SK-N-SH treated with all-trans-retinoic acid at 6 μM for 48 hours (cell line): ENCODE measurements at regions not wholly inside any gene's neighbourhood (a gene's known extent, or its start where the extent isn't known, plus 50 kb on each side); places are given as distances from the start of the nearest gene placed in this dataset.

Source experiments
- ATAC-seq: fragments of 200-7000 bp; cut with Tn5 transposase; 3 replicates; pipeline ENCODE4 v1.9.1; 2020; ENCODE audit warnings: mild to moderate bottlenecking, moderate library complexity
- BACH2 ChIP-seq: fragments of 250-450 bp; sonication (Bioruptor Pico); IDR thresholded peaks from 2 replicates; pipeline ENCODE4 v1.9.0; 2021; ENCODE audit warnings: mild to moderate bottlenecking, borderline replicate concordance
- CSDC2 ChIP-seq: fragments of 250-450 bp; sonication (Bioruptor Pico); IDR thresholded peaks from 2 replicates; pipeline ENCODE4 v1.5.0; 2020; ENCODE audit warnings: mild to moderate bottlenecking, moderate library complexity
- ESRRG ChIP-seq: fragments of 250-450 bp; sonication (Bioruptor Pico); IDR thresholded peaks from 2 replicates; pipeline ENCODE4 v1.6.1; 2021; ENCODE audit warnings: mild to moderate bottlenecking
- ISL1 ChIP-seq: fragments of 250-450 bp; sonication (Bioruptor Pico); IDR thresholded peaks from 2 replicates; pipeline ENCODE4 v2.1.2; 2022; ENCODE audit warnings: mild to moderate bottlenecking, moderate library complexity
- OSR1 ChIP-seq: fragments of 250-450 bp; sonication (Bioruptor Pico); IDR thresholded peaks from 2 replicates; pipeline ENCODE4 v1.8.0; 2022; ENCODE audit warnings: moderate library complexity, mild to moderate bottlenecking, inconsistent platforms
- PPARA ChIP-seq: fragments of 250-450 bp; sonication (Bioruptor Pico); IDR thresholded peaks from 2 replicates; pipeline ENCODE4 v1.5.0; 2020; ENCODE audit warnings: mild to moderate bottlenecking, borderline replicate concordance
- SNAI2 ChIP-seq: fragments of 250-450 bp; sonication (Bioruptor Pico); IDR thresholded peaks from 2 replicates; pipeline ENCODE4 v1.5.0; 2020; ENCODE audit warnings: mild to moderate bottlenecking, moderate library complexity
- TCF4 ChIP-seq: fragments of 250-450 bp; sonication (Bioruptor Pico); IDR thresholded peaks from 2 replicates; pipeline ENCODE4 v1.8.0; 2021; ENCODE audit warnings: mild to moderate bottlenecking, moderate library complexity, borderline replicate concordance
- TOX ChIP-seq: fragments of 250-450 bp; sonication (Bioruptor Pico); IDR thresholded peaks from 2 replicates; pipeline ENCODE4 v1.8.0; 2021; ENCODE audit warnings: mild to moderate bottlenecking, moderate library complexity, borderline replicate concordance
- ZFP3 ChIP-seq: fragments of 250-450 bp; sonication (Bioruptor Pico); IDR thresholded peaks from 2 replicates; pipeline ENCODE4 v1.5.0; 2020; ENCODE audit warnings: mild to moderate bottlenecking, moderate library complexity
- ZFP30 ChIP-seq: fragments of 450-650 bp; formaldehyde crosslinking; IDR thresholded peaks from 2 replicates; pipeline ENCODE4 v1.5.0; 2022; ENCODE audit warnings: mild to moderate bottlenecking, moderate library complexity
- ZNF565 ChIP-seq: fragments of 450-650 bp; formaldehyde crosslinking; conservative IDR thresholded peaks from 2 replicates; pipeline ENCODE4 v1.5.0; 2020; ENCODE audit warnings: low read depth, mild to moderate bottlenecking, moderate library complexity
- ZNF70 ChIP-seq: fragments of 450-650 bp; formaldehyde crosslinking; IDR thresholded peaks from 2 replicates; pipeline ENCODE4 v1.5.0; 2020; ENCODE audit warnings: mild to moderate bottlenecking, moderate library complexity
- ZNF8 ChIP-seq: fragments of 450-650 bp; formaldehyde crosslinking; IDR thresholded peaks from 2 replicates; pipeline ENCODE4 v1.5.0; 2020; ENCODE audit warnings: mild to moderate bottlenecking, moderate library complexity
- TF ChIP-seq, protein P1 (sequence below): fragments of 250-450 bp; sonication (Bioruptor Pico); IDR thresholded peaks from 2 replicates; pipeline ENCODE4 v1.5.1; 2021; ENCODE audit warnings: mild to moderate bottlenecking, moderate library complexity
- TF ChIP-seq, protein P2 (sequence below): fragments of 250-450 bp; sonication (Bioruptor Pico); IDR thresholded peaks from 2 replicates; pipeline ENCODE4 v1.8.0; 2020; ENCODE audit warnings: mild to moderate bottlenecking, moderate library complexity, borderline replicate concordance
- TF ChIP-seq, protein P3 (sequence below): fragments of 250-450 bp; sonication (Bioruptor Pico); IDR thresholded peaks from 2 replicates; pipeline ENCODE4 v1.5.0; 2020; ENCODE audit warnings: mild to moderate bottlenecking, moderate library complexity
- TF ChIP-seq, protein P4 (sequence below): fragments of 250-450 bp; sonication (Bioruptor Pico); IDR thresholded peaks from 2 replicates; pipeline ENCODE4 v1.8.0; 2021; ENCODE audit warnings: low read depth, mild to moderate bottlenecking, moderate library complexity, borderline replicate concordance
- TF ChIP-seq, protein P5 (sequence below): fragments of 250-450 bp; sonication (Bioruptor Pico); IDR thresholded peaks from 2 replicates; pipeline ENCODE4 v1.5.1; 2020; ENCODE audit warnings: low read depth, mild to moderate bottlenecking, moderate library complexity

DNA sequence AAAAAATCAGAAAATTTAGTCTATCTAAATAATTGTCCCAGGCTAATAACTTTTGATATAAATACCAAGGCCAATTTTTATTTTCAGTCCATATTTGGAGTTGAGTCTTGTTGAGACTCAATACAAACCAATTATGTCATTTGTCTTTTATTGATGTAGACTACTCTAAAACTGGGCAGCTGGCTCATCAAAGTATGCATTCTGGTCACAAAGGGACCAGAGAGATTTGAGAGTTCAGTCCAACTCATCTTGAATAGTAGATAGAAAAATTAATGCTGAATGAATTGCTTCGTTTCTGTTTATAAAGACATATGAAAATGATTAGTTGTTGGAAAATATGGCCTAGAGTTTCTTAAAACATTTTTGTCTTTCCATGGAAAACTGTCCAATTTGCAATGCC is 412.5 kb upstream of the KLHL4 start:
- TF ChIP-seq SNAI2 (CRISPR knock-in tag): no peak
- TF ChIP-seq ESRRG (CRISPR knock-in tag): no peak
- TF ChIP-seq ISL1 (CRISPR knock-in tag): no peak
- TF ChIP-seq TCF4 (CRISPR knock-in tag): no peak
- no peak for TF ChIP-seq BACH2 (CRISPR knock-in tag)
- TF ChIP-seq PPARA (CRISPR knock-in tag): no peak
- TF ChIP-seq ZNF8 (CRISPR knock-in tag): no peak
- no peak for TF ChIP-seq TOX (CRISPR knock-in tag)
- TF ChIP-seq, protein P1, sequence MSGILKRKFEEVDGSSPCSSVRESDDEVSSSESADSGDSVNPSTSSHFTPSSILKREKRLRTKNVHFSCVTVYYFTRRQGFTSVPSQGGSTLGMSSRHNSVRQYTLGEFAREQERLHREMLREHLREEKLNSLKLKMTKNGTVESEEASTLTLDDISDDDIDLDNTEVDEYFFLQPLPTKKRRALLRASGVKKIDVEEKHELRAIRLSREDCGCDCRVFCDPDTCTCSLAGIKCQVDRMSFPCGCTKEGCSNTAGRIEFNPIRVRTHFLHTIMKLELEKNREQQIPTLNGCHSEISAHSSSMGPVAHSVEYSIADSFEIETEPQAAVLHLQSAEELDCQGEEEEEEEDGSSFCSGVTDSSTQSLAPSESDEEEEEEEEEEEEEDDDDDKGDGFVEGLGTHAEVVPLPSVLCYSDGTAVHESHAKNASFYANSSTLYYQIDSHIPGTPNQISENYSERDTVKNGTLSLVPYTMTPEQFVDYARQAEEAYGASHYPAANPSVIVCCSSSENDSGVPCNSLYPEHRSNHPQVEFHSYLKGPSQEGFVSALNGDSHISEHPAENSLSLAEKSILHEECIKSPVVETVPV (CRISPR knock-in tag): no peak
- TF ChIP-seq, protein P2, sequence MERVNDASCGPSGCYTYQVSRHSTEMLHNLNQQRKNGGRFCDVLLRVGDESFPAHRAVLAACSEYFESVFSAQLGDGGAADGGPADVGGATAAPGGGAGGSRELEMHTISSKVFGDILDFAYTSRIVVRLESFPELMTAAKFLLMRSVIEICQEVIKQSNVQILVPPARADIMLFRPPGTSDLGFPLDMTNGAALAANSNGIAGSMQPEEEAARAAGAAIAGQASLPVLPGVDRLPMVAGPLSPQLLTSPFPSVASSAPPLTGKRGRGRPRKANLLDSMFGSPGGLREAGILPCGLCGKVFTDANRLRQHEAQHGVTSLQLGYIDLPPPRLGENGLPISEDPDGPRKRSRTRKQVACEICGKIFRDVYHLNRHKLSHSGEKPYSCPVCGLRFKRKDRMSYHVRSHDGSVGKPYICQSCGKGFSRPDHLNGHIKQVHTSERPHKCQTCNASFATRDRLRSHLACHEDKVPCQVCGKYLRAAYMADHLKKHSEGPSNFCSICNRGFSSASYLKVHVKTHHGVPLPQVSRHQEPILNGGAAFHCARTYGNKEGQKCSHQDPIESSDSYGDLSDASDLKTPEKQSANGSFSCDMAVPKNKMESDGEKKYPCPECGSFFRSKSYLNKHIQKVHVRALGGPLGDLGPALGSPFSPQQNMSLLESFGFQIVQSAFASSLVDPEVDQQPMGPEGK: no peak
- no peak for TF ChIP-seq ZFP30
- no peak for TF ChIP-seq CSDC2 (CRISPR knock-in tag)
- TF ChIP-seq, protein P3, sequence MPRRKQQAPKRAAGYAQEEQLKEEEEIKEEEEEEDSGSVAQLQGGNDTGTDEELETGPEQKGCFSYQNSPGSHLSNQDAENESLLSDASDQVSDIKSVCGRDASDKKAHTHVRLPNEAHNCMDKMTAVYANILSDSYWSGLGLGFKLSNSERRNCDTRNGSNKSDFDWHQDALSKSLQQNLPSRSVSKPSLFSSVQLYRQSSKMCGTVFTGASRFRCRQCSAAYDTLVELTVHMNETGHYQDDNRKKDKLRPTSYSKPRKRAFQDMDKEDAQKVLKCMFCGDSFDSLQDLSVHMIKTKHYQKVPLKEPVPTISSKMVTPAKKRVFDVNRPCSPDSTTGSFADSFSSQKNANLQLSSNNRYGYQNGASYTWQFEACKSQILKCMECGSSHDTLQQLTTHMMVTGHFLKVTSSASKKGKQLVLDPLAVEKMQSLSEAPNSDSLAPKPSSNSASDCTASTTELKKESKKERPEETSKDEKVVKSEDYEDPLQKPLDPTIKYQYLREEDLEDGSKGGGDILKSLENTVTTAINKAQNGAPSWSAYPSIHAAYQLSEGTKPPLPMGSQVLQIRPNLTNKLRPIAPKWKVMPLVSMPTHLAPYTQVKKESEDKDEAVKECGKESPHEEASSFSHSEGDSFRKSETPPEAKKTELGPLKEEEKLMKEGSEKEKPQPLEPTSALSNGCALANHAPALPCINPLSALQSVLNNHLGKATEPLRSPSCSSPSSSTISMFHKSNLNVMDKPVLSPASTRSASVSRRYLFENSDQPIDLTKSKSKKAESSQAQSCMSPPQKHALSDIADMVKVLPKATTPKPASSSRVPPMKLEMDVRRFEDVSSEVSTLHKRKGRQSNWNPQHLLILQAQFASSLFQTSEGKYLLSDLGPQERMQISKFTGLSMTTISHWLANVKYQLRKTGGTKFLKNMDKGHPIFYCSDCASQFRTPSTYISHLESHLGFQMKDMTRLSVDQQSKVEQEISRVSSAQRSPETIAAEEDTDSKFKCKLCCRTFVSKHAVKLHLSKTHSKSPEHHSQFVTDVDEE (CRISPR knock-in tag): no peak
- no peak for TF ChIP-seq OSR1 (CRISPR knock-in tag)
- no peak for ATAC-seq

DNA sequence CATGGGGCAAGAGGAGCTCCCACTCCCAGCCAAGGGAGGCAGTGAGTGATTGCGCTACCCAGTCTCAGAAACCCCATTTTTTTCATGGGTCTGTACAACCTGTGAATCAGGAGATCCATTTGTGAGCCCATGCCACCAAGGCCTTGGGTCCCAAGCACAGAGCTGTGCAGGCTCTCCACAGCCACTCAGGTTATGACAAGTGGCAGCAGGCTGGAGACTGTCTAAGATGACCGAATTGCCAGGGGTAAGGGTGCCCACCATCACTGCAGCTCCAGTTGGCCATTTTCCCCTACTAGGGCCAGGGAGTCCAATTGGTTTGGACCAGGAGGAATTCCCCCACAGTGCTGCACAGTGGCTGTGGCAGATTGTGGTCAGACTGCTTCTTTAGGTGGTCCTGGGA is 407.5 kb upstream of the KLHL4 start:
- ATAC-seq: no peak
- TF ChIP-seq, protein P4, sequence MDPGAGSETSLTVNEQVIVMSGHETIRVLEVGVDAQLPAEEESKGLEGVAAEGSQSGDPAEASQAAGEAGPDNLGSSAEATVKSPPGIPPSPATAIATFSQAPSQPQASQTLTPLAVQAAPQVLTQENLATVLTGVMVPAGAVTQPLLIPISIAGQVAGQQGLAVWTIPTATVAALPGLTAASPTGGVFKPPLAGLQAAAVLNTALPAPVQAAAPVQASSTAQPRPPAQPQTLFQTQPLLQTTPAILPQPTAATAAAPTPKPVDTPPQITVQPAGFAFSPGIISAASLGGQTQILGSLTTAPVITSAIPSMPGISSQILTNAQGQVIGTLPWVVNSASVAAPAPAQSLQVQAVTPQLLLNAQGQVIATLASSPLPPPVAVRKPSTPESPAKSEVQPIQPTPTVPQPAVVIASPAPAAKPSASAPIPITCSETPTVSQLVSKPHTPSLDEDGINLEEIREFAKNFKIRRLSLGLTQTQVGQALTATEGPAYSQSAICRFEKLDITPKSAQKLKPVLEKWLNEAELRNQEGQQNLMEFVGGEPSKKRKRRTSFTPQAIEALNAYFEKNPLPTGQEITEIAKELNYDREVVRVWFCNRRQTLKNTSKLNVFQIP (CRISPR knock-in tag): no peak
- TF ChIP-seq BACH2 (CRISPR knock-in tag) (no peak), CSDC2 (CRISPR knock-in tag) (no peak), ZNF70 (no peak)

DNA sequence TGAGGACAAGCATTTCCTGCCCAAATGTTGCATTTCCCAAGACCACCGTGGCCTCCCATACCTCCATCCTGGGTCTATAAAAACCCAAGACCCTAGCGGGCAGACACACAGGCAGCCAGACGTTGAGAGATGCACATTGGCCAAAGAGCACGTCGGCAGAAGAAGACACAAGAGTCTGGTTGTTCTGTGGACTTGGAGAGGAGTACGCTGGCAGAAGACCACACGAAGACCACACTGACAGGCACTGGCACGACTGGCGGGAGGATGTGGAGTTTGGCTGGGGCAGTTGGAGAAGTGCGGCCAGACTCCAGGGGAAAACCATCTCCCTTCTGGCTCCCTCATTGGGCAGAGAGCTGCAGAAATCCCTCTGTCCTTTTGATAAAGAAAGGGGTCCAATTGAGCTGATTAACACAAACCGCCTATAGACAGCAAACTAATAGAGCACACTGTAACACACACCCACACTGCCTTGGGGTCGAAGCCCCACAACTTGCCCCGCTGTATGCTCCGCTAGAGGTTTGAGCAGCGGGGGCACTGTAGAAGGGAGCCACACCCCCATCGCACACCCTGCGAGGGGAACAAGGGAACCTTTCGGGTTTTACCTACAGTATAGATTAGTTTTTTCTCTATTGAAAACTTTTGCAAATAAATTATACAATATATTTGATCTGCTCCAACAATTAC is 376.7 kb upstream of the KLHL4 start:
- TF ChIP-seq, protein P4 (CRISPR knock-in tag): no peak
- TF ChIP-seq OSR1 (CRISPR knock-in tag) (no peak), ZNF565 (CRISPR knock-in tag) (no peak), ZFP3 (CRISPR knock-in tag) (no peak), SNAI2 (CRISPR knock-in tag) (no peak), BACH2 (CRISPR knock-in tag) (no peak), ZNF70 (no peak), CSDC2 (CRISPR knock-in tag) (no peak)
- TF ChIP-seq, protein P1 (CRISPR knock-in tag): no peak
- TF ChIP-seq, protein P5, sequence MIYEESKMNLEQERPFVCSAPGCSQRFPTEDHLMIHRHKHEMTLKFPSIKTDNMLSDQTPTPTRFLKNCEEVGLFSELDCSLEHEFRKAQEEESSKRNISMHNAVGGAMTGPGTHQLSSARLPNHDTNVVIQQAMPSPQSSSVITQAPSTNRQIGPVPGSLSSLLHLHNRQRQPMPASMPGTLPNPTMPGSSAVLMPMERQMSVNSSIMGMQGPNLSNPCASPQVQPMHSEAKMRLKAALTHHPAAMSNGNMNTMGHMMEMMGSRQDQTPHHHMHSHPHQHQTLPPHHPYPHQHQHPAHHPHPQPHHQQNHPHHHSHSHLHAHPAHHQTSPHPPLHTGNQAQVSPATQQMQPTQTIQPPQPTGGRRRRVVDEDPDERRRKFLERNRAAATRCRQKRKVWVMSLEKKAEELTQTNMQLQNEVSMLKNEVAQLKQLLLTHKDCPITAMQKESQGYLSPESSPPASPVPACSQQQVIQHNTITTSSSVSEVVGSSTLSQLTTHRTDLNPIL (CRISPR knock-in tag): no peak
- no peak for ATAC-seq
